ENCODE measurements at regions not wholly inside any gene's neighbourhood (a gene's known extent, or its start where the extent isn't known, plus 50 kb on each side); places are given as distances from the start of the nearest gene placed in this dataset.

DNA sequence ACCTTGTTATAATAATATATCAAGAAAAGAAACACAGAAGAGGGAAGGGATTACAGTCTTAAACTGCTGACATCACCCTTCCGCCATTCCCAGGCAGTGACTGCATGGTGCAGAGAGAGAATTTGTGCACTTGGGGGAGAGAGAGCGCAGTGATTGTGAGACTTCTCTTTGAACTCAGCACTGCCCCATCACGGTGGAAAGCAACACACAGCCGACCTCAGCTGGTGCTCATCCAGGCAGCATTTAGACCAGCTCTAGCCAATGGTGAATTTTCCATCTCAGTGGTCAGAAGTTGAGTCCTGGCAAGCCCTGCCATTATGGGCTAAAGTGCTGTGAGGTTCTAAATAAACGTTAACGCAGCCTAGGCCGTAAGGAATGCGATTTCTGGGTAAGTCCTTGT, 1681.5 kb downstream of the EFNB2 start:
- TF ChIP-seq, protein P1, sequence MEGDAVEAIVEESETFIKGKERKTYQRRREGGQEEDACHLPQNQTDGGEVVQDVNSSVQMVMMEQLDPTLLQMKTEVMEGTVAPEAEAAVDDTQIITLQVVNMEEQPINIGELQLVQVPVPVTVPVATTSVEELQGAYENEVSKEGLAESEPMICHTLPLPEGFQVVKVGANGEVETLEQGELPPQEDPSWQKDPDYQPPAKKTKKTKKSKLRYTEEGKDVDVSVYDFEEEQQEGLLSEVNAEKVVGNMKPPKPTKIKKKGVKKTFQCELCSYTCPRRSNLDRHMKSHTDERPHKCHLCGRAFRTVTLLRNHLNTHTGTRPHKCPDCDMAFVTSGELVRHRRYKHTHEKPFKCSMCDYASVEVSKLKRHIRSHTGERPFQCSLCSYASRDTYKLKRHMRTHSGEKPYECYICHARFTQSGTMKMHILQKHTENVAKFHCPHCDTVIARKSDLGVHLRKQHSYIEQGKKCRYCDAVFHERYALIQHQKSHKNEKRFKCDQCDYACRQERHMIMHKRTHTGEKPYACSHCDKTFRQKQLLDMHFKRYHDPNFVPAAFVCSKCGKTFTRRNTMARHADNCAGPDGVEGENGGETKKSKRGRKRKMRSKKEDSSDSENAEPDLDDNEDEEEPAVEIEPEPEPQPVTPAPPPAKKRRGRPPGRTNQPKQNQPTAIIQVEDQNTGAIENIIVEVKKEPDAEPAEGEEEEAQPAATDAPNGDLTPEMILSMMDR (IDR thresholded peaks at IDR 0.05; ENCODE audit: low read depth, low read length): no peak
- DNase-seq: no peak
- Histone ChIP-seq H3K27ac (no peak overlapping the region), H3K36me3 (no peaks in the 10 kb centered on the region), H3K27me3 (ENCODE audit: insufficient read depth, low read depth, severe bottlenecking) (no peaks in the 10 kb centered on the region), H3K4me3 (ENCODE audit: low read depth, low read length) (no peak overlapping the region), H3K9me3 (ENCODE audit: severe bottlenecking) (no peaks in the 10 kb centered on the region)

DNA sequence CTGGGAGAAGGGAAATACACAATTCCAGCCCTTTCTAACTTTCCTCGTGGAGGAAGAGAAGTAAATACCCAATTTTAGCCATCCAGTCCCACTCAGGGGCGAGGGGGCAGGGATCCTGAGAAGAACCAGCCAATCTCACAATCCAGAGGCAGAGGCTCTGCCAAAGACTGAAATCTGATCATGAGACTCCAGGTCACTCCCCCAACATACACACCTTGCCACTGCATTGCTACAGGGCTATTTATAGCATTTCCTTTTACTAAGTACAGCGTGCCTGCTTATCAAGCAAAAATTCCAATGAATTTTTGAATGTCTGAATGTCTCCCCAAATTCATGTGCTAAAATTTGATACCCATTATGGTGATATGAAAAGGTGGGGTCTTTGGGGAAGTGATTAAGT, 1687.5 kb downstream of the EFNB2 start:
- H3K27me3 ChIP-seq (ENCODE audit: insufficient read depth, low read depth, severe bottlenecking): no peaks in the 10 kb centered on the region
- no peak overlapping the region for H3K4me3 ChIP-seq (ENCODE audit: low read depth, low read length)
- no peak overlapping the region for H3K27ac ChIP-seq
- H3K36me3 ChIP-seq: no peaks in the 10 kb centered on the region
- H3K9me3 ChIP-seq (ENCODE audit: severe bottlenecking): no peaks in the 10 kb centered on the region
- TF ChIP-seq, protein P1 (IDR thresholded peaks at IDR 0.05; ENCODE audit: low read depth, low read length): no peak
- no peak for DNase-seq

DNA sequence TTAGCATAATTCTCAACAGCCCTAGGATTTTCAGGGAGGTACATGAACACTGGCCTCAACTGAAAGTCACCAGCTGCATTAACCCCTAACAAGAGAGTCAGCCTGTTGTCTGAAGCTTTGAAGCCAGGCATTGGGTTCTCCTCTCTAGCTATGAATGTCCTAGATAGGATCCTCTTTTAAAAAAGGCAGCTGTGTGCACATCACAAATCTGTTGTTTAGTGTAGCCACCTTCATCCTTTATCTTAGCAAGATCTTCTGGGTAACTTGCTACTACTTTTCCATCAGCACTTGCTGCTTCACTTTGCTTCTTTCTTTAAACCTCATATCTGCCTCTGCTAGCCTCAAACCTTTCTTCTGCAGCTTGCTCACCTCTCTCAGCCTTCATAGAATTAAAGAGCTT, 1692.1 kb downstream of the EFNB2 start:
- DNase-seq: peak; percentile 30
- no peaks in the 10 kb centered on the region for H3K36me3 ChIP-seq
- no peaks in the 10 kb centered on the region for H3K27me3 ChIP-seq (ENCODE audit: insufficient read depth, low read depth, severe bottlenecking)
- H3K4me3 ChIP-seq (ENCODE audit: low read depth, low read length): no peak overlapping the region
- no peaks in the 10 kb centered on the region for H3K9me3 ChIP-seq (ENCODE audit: severe bottlenecking)
- H3K27ac ChIP-seq: no peak overlapping the region
- TF ChIP-seq, protein P1 (IDR thresholded peaks at IDR 0.05; ENCODE audit: low read depth, low read length): no peak

DNA sequence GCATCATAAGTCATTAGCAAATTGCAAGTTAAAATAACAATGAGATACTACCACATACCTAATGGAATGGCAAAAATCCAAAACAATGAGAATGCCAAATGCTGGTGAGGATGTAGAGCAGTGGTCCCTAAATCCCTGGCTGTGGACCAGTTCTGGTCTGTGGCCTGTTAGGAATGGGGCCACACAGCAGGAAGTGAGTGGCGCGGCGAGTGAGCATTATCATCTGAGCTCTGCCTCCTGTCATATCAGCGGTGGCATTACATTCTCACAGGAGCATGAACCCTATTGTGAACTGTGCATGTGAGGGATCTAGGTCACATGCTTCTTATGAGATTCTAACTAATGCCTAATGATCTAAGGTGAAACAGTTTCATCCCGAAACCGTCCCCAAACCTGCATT, 1694.4 kb downstream of the EFNB2 start:
- Histone ChIP-seq H3K4me3 (ENCODE audit: low read depth, low read length) (no peak overlapping the region), H3K9me3 (ENCODE audit: severe bottlenecking) (no peaks in the 10 kb centered on the region), H3K27ac (no peak overlapping the region), H3K27me3 (ENCODE audit: insufficient read depth, low read depth, severe bottlenecking) (no peaks in the 10 kb centered on the region), H3K36me3 (no peaks in the 10 kb centered on the region)
- TF ChIP-seq, protein P1 (IDR thresholded peaks at IDR 0.05; ENCODE audit: low read depth, low read length): no peak
- no peak for DNase-seq

DNA sequence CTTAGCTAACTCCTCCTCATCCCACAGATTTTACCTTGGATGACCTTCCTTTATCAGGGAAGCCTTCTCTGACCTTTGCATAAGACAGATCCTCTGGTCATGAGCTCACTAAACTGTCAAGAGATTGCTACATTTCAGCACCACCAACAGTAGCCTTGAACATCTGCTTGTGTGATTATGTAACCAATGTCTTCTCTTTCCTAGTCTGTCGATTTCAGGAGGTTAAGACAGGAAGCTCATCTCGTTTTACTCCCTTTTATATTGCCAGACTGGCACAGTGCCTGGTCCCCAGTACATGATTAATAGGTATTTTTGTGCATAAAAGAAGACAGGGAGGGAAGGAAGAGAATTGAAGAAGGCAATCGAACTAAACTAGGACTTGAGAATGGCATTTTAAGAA, 1697.7 kb downstream of the EFNB2 start:
- TF ChIP-seq, protein P1 (IDR thresholded peaks at IDR 0.05; ENCODE audit: low read depth, low read length): no peak
- Histone ChIP-seq H3K9me3 (ENCODE audit: severe bottlenecking) (no peaks in the 10 kb centered on the region), H3K4me3 (ENCODE audit: low read depth, low read length) (no peak overlapping the region), H3K27ac (no peak overlapping the region), H3K27me3 (ENCODE audit: insufficient read depth, low read depth, severe bottlenecking) (no peaks in the 10 kb centered on the region), H3K36me3 (no peaks in the 10 kb centered on the region)
- no peak for DNase-seq

DNA sequence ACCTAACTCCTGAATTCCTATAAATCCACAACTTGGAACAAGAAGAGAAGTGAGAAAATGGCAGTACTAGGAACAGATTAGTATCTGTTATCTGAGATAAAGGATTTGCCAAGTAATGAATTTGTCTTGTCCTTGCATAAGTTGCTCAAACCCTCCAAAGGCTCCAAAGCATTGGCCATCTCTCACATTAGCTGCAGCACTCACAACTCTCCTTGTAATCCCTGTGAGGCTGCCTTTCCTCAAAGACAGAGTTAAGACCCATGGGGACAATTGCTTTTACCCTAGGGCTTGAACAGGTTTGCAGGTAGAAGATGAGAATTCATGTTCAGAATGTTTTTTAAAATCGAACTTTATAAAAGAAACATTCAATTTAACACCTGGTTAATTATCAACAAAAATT, 1702.2 kb downstream of the EFNB2 start:
- H3K27ac ChIP-seq: no peak overlapping the region

More for the DNA sequence above, 1702.2 kb downstream of the EFNB2 start:
- DNase-seq: peak; percentile 54
- no peak overlapping the region for H3K4me3 ChIP-seq (ENCODE audit: low read depth, low read length)
- TF ChIP-seq, protein P1 (IDR thresholded peaks at IDR 0.05; ENCODE audit: low read depth, low read length): no peak
- no peaks in the 10 kb centered on the region for H3K9me3 ChIP-seq (ENCODE audit: severe bottlenecking)
- no peaks in the 10 kb centered on the region for H3K36me3 ChIP-seq
- H3K27me3 ChIP-seq (ENCODE audit: insufficient read depth, low read depth, severe bottlenecking): no peaks in the 10 kb centered on the region
